ENCODE measurements at regions not wholly inside any gene's neighbourhood (a gene's known extent, or its start where the extent isn't known, plus 50 kb on each side); places are given as distances from the start of the nearest gene placed in this dataset.

- Histone ChIP-seq H3K4me3 (ENCODE audit: low read depth, low read length) (no peak overlapping the region), H3K36me3 (ENCODE audit: control insufficient read depth, insufficient read depth, low read length) (no peaks in the 10 kb centered on the region), H3K27me3 (ENCODE audit: control insufficient read depth, insufficient read depth, low read length) (no peaks in the 10 kb centered on the region)
- TF ChIP-seq CTCF (IDR thresholded peaks at IDR 0.05; ENCODE audit: insufficient read depth, low read length, severe bottlenecking): no peak
- DNase-seq (ENCODE audit: low read depth) (peak; percentile 13), FAIRE-seq (no peak)
Measured at GRCh38 chr6:15996030-15996429, 132.9 kb upstream of the MYLIP start.

GRCh38 chr6:15995493-15995892 is 133.4 kb upstream of the MYLIP start:
- FAIRE-seq (no peak), DNase-seq (ENCODE audit: low read depth) (no peak)
- no peaks in the 10 kb centered on the region for H3K27me3 ChIP-seq (ENCODE audit: control insufficient read depth, insufficient read depth, low read length)
- no peak overlapping the region for H3K4me3 ChIP-seq (ENCODE audit: low read depth, low read length)
- TF ChIP-seq CTCF (IDR thresholded peaks at IDR 0.05; ENCODE audit: insufficient read depth, low read length, severe bottlenecking): no peak
- H3K36me3 ChIP-seq (ENCODE audit: control insufficient read depth, insufficient read depth, low read length): no peaks in the 10 kb centered on the region

GRCh38 chr6:15994814-15995459 is 133.9 kb upstream of the MYLIP start:
- no peak for DNase-seq (ENCODE audit: low read depth)
- no peak for FAIRE-seq

GRCh38 chr6:15993716-15994228 is 135.1 kb upstream of the MYLIP start:
- no peak for DNase-seq (ENCODE audit: low read depth)
- no peaks in the 10 kb centered on the region for H3K27me3 ChIP-seq (ENCODE audit: control insufficient read depth, insufficient read depth, low read length)
- no peaks in the 10 kb centered on the region for H3K36me3 ChIP-seq (ENCODE audit: control insufficient read depth, insufficient read depth, low read length)
- no peak overlapping the region for H3K4me3 ChIP-seq (ENCODE audit: low read depth, low read length)
- no peak for FAIRE-seq
- TF ChIP-seq CTCF (IDR thresholded peaks at IDR 0.05; ENCODE audit: insufficient read depth, low read length, severe bottlenecking): no peak

More at GRCh38 chr6:15994814-15995459, 133.9 kb upstream of the MYLIP start:
- TF ChIP-seq CTCF (IDR thresholded peaks at IDR 0.05; ENCODE audit: insufficient read depth, low read length, severe bottlenecking): no peak
- Histone ChIP-seq H3K4me3 (ENCODE audit: low read depth, low read length) (no peak overlapping the region), H3K36me3 (ENCODE audit: control insufficient read depth, insufficient read depth, low read length) (no peaks in the 10 kb centered on the region), H3K27me3 (ENCODE audit: control insufficient read depth, insufficient read depth, low read length) (no peaks in the 10 kb centered on the region)

- H3K27me3 ChIP-seq (ENCODE audit: control insufficient read depth, insufficient read depth, low read length): no peaks in the 10 kb centered on the region
- TF ChIP-seq CTCF (IDR thresholded peaks at IDR 0.05; ENCODE audit: insufficient read depth, low read length, severe bottlenecking): no peak
- no peak for DNase-seq (ENCODE audit: low read depth)
- H3K36me3 ChIP-seq (ENCODE audit: control insufficient read depth, insufficient read depth, low read length): no peaks in the 10 kb centered on the region
- H3K4me3 ChIP-seq (ENCODE audit: low read depth, low read length): no peak overlapping the region
- FAIRE-seq: no peak
Measured at GRCh38 chr6:15990179-15990578, 138.7 kb upstream of the MYLIP start.

GRCh38 chr6:15989397-15989796 is 139.5 kb upstream of the MYLIP start:
- no peaks in the 10 kb centered on the region for H3K36me3 ChIP-seq (ENCODE audit: control insufficient read depth, insufficient read depth, low read length)
- FAIRE-seq (no peak), DNase-seq (ENCODE audit: low read depth) (no peak)
- no peak overlapping the region for H3K4me3 ChIP-seq (ENCODE audit: low read depth, low read length)
- H3K27me3 ChIP-seq (ENCODE audit: control insufficient read depth, insufficient read depth, low read length): no peaks in the 10 kb centered on the region
- no peak for TF ChIP-seq CTCF (IDR thresholded peaks at IDR 0.05; ENCODE audit: insufficient read depth, low read length, severe bottlenecking)

All from bronchial epithelial cell (primary cell).